NB4 (cell line): ENCODE measurements at regions not wholly inside any gene's neighbourhood (a gene's known extent, or its start where the extent isn't known, plus 50 kb on each side); places are given as distances from the start of the nearest gene placed in this dataset.
A peak's percentile ranks its signal among the peaks of the same experiment; 100 is the strongest.

ENCODE experiments used
- DNase-seq: peaks from one replicate; pipeline ENCODE4 v3.0.0; 2010; ENCODE audit warnings: low read depth
- H3K4me3 ChIP-seq: one replicate; pipeline ENCODE4 v1.5.1; 2011; ENCODE audit warnings: mild to moderate bottlenecking, low read depth, low read length, moderate library complexity
- CTCF ChIP-seq: IDR thresholded peaks from one replicate; pipeline ENCODE4 v1.5.1; 2012; ENCODE audit warnings: low read depth, low read length
- MAX ChIP-seq: IDR thresholded peaks from 2 replicates; pipeline ENCODE4 v1.6.1; 2011; ENCODE audit warnings: low read depth, low read length
- MYC ChIP-seq: IDR thresholded peaks from 2 replicates; pipeline ENCODE4 v1.6.1; 2011; ENCODE audit warnings: low read depth, low read length
- POLR2A ChIP-seq: IDR thresholded peaks from 2 replicates; pipeline ENCODE4 v1.6.1; 2011; ENCODE audit warnings: mild to moderate bottlenecking; ENCODE audit not compliant: insufficient read length; ENCODE audit errors: extremely low read depth

- no peak for TF ChIP-seq CTCF
- TF ChIP-seq MYC, result no peak
- TF ChIP-seq POLR2A, result no peak
- no peak for TF ChIP-seq MAX
- no peak for DNase-seq
- no peak overlapping the region for H3K4me3 ChIP-seq
Observed at GRCh38 chr9:14424289-14424688, 110.3 kb upstream of the NFIB start.

GRCh38 chr9:14423815-14424261 lies 109.9 kb upstream of the NFIB start:
- TF ChIP-seq CTCF (no peak), POLR2A (no peak), MYC (no peak), MAX (no peak)
- no peak for DNase-seq
- no peak overlapping the region for H3K4me3 ChIP-seq

- TF ChIP-seq MYC (no peak), POLR2A (no peak), MAX (no peak), CTCF (no peak)
- no peak for DNase-seq
- no peak overlapping the region for H3K4me3 ChIP-seq
Observed at GRCh38 chr9:14421291-14421690, 107.3 kb upstream of the NFIB start.

- H3K4me3 ChIP-seq, result no peak overlapping the region
- DNase-seq, result no peak
- TF ChIP-seq POLR2A (no peak), MYC (no peak), CTCF (no peak), MAX (no peak)
Observed at GRCh38 chr9:14418941-14419937, 105.3 kb upstream of the NFIB start.

- H3K4me3 ChIP-seq, result no peak overlapping the region
- TF ChIP-seq POLR2A (no peak), MAX (no peak), MYC (no peak), CTCF (no peak)
- peak; percentile 47 for DNase-seq
Observed at GRCh38 chr9:14418301-14418940, 104.5 kb upstream of the NFIB start.
